ENCODE measurements at regions not wholly inside any gene's neighbourhood (a gene's known extent, or its start where the extent isn't known, plus 50 kb on each side); places are given as distances from the start of the nearest gene placed in this dataset.

DNA sequence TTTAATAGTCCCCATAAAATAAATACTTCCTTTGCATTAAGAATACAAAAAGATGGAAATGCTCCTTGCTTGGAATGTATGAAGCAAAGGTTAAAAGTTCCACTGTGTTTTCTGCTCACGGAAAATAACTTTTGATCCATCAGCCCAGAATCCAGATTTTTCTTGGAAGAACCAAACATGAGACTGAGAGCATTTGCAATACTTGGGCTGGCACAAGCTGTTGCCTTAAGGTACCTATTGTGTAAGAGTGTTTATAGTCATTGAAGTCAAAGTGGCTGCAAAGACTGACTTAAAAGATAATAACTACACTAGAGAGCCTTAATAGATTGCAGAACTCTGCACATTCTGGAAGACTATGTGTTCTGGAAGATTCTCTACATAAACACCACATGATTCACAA is 281.4 kb downstream of the RAB28 start:
- in situ Hi-C loops (cut with MboI), result no loop called here
- ATAC-seq, result no peak
- no peak overlapping the region for H3K4me3 ChIP-seq
- no peaks in the 10 kb centered on the region for H3K4me1 ChIP-seq (replicated peaks in 1 of 2; ENCODE audit: control insufficient read depth in 2 of 2, insufficient read depth in 2 of 2, low read length in 2 of 2)
- H3K36me3 ChIP-seq (ENCODE audit: control insufficient read depth, insufficient read depth, low read length), result no peaks in the 10 kb centered on the region
- H2AFZ ChIP-seq (ENCODE audit: low read depth, low read length), result no peak overlapping the region
- no peak overlapping the region for H3K4me2 ChIP-seq (ENCODE audit: insufficient read depth, low read length)
- H3K79me2 ChIP-seq (ENCODE audit: control insufficient read depth, insufficient read depth, low read length), result no peaks in the 10 kb centered on the region
- no peak for TF ChIP-seq MAFG (tag; conservative IDR thresholded peaks at IDR 0.05)
- TF ChIP-seq, protein P1, sequence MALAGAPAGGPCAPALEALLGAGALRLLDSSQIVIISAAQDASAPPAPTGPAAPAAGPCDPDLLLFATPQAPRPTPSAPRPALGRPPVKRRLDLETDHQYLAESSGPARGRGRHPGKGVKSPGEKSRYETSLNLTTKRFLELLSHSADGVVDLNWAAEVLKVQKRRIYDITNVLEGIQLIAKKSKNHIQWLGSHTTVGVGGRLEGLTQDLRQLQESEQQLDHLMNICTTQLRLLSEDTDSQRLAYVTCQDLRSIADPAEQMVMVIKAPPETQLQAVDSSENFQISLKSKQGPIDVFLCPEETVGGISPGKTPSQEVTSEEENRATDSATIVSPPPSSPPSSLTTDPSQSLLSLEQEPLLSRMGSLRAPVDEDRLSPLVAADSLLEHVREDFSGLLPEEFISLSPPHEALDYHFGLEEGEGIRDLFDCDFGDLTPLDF (CRISPR knock-in tag; IDR thresholded peaks at IDR 0.05), result no peak
- TF ChIP-seq CSDE1 (IDR thresholded peaks at IDR 0.05), result no peak
- TF ChIP-seq ZNF551 (CRISPR knock-in tag; IDR thresholded peaks at IDR 0.05), result no peak
- TF ChIP-seq, protein P2, sequence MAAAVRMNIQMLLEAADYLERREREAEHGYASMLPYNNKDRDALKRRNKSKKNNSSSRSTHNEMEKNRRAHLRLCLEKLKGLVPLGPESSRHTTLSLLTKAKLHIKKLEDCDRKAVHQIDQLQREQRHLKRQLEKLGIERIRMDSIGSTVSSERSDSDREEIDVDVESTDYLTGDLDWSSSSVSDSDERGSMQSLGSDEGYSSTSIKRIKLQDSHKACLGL (CRISPR knock-in tag; IDR thresholded peaks at IDR 0.05; ENCODE audit: borderline replicate concordance, poor library complexity, severe bottlenecking), result no peak
- TF ChIP-seq ZNF507 (tag; conservative IDR thresholded peaks at IDR 0.05), result no peak
- TF ChIP-seq COPS2 (conservative IDR thresholded peaks at IDR 0.05), result no peak
- TF ChIP-seq ZKSCAN3 (CRISPR knock-in tag; IDR thresholded peaks at IDR 0.05), result no peak
- TF ChIP-seq, protein P3, sequence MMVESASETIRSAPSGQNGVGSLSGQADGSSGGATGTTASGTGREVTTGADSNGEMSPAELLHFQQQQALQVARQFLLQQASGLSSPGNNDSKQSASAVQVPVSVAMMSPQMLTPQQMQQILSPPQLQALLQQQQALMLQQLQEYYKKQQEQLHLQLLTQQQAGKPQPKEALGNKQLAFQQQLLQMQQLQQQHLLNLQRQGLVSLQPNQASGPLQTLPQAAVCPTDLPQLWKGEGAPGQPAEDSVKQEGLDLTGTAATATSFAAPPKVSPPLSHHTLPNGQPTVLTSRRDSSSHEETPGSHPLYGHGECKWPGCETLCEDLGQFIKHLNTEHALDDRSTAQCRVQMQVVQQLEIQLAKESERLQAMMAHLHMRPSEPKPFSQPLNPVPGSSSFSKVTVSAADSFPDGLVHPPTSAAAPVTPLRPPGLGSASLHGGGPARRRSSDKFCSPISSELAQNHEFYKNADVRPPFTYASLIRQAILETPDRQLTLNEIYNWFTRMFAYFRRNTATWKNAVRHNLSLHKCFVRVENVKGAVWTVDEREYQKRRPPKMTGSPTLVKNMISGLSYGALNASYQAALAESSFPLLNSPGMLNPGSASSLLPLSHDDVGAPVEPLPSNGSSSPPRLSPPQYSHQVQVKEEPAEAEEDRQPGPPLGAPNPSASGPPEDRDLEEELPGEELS (CRISPR knock-in tag; IDR thresholded peaks at IDR 0.05; ENCODE audit: borderline replicate concordance), result no peak
- no peak for TF ChIP-seq ZNF23 (CRISPR knock-in tag; IDR thresholded peaks at IDR 0.05)
- no peak for TF ChIP-seq U2AF1 (optimal IDR thresholded peaks at IDR 0.05; ENCODE audit: low read depth, low read length)
- TF ChIP-seq HMGN3 (IDR thresholded peaks at IDR 0.05; ENCODE audit: borderline replicate concordance, extremely low read depth, insufficient read length, low read depth, low read length), result no peak
- TF ChIP-seq POLR2B (IDR thresholded peaks at IDR 0.05; ENCODE audit: low read depth, partially characterized antibody), result no peak
- TF ChIP-seq, protein P4, sequence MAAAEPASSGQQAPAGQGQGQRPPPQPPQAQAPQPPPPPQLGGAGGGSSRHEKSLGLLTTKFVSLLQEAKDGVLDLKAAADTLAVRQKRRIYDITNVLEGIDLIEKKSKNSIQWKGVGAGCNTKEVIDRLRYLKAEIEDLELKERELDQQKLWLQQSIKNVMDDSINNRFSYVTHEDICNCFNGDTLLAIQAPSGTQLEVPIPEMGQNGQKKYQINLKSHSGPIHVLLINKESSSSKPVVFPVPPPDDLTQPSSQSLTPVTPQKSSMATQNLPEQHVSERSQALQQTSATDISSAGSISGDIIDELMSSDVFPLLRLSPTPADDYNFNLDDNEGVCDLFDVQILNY (CRISPR knock-in tag; IDR thresholded peaks at IDR 0.05), result no peak
- H3K9me3 ChIP-seq (replicated peaks; ENCODE audit: control insufficient read depth, insufficient read depth, low read depth, low read length), result no peaks in the 10 kb centered on the region
- no peak for DNase-seq (ENCODE audit: extremely low read depth in 1 of 4, low spot score in 3 of 4)
- H3K27ac ChIP-seq (ENCODE audit: extremely low read depth, low read depth, low read length), result no peak overlapping the region
- no peaks in the 10 kb centered on the region for H4K20me1 ChIP-seq (replicated peaks; ENCODE audit: control insufficient read depth, insufficient read depth, low read length)
- ChIA-PET CTCF (ENCODE audit: low intra/inter-chr PET ratio) (no interaction called here), POLR2A (no interaction called here)
- no peaks in the 10 kb centered on the region for H3K9me1 ChIP-seq (ENCODE audit: control insufficient read depth, insufficient read depth, low read length)
- FAIRE-seq, result no peak
- 0% methylated on average over 1 of the region's 1 CpG for WGBS (ENCODE audit: insufficient coverage, low coverage, missing lambda C conversion rate)
- no TSS peak for BruUV-seq (replicated peaks)
- H3K9ac ChIP-seq (ENCODE audit: insufficient read depth in 1 of 2, low read depth in 2 of 2, low read length in 2 of 2), result no peak overlapping the region
- no peaks in the 10 kb centered on the region for H3K27me3 ChIP-seq (ENCODE audit: control insufficient read depth in 2 of 2, insufficient read depth in 2 of 2, low read length in 2 of 2)
- intact Hi-C loops (cut with micrococcal nuclease), result no loop called here

Data from K562 (cell line).